ENCODE measurements at regions not wholly inside any gene's neighbourhood (a gene's known extent, or its start where the extent isn't known, plus 50 kb on each side); places are given as distances from the start of the nearest gene placed in this dataset.

DNA sequence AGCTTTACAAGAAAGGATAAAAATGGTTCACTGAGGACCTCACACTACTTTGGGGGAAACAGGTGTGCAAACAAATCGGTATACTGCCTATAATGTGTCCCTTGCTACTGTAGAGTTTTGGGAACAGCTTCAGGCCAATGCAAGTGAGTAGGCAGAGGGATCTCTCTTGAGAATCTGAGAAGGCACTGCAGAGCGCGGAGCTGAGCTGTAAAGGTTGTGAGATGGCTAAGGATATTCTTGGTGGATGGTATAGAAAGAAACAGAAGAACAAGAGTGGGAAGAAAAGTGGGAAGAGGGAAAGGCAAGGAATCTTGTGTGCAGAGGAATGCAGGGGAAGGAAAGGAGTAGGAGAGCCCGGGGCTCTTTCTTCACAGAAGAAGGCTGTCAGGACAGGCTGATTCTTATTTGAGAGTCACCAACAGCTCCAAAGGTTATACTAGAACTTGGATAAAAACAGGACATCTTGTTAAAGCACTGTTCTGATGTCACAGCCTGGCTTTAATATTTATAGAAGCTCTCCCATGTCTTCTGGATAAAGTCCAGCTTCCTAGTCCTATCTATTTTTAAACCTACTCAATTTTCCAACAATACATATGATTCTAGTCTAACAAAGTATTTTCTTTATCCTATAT, 985.6 kb upstream of the HS3ST1 start:
- TF ChIP-seq, protein P1, sequence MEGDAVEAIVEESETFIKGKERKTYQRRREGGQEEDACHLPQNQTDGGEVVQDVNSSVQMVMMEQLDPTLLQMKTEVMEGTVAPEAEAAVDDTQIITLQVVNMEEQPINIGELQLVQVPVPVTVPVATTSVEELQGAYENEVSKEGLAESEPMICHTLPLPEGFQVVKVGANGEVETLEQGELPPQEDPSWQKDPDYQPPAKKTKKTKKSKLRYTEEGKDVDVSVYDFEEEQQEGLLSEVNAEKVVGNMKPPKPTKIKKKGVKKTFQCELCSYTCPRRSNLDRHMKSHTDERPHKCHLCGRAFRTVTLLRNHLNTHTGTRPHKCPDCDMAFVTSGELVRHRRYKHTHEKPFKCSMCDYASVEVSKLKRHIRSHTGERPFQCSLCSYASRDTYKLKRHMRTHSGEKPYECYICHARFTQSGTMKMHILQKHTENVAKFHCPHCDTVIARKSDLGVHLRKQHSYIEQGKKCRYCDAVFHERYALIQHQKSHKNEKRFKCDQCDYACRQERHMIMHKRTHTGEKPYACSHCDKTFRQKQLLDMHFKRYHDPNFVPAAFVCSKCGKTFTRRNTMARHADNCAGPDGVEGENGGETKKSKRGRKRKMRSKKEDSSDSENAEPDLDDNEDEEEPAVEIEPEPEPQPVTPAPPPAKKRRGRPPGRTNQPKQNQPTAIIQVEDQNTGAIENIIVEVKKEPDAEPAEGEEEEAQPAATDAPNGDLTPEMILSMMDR (IDR thresholded peaks at IDR 0.05), result no peak
- TF ChIP-seq EP300 (IDR thresholded peaks at IDR 0.05; ENCODE audit: low read depth), result no peak
- no peak for TF ChIP-seq POLR2A (IDR thresholded peaks at IDR 0.05)
- TF ChIP-seq POLR2AphosphoS5 (IDR thresholded peaks at IDR 0.05), result no peak

Measured in transverse colon (tissue), 4 donors.